ENCODE measurements at regions not wholly inside any gene's neighbourhood (a gene's known extent, or its start where the extent isn't known, plus 50 kb on each side); places are given as distances from the start of the nearest gene placed in this dataset.
"Not testable (repeated sequence)": the region's sequence is repeated elsewhere in the genome, so short reads cannot be mapped to it uniquely, and the experiment has no call there.

DNA sequence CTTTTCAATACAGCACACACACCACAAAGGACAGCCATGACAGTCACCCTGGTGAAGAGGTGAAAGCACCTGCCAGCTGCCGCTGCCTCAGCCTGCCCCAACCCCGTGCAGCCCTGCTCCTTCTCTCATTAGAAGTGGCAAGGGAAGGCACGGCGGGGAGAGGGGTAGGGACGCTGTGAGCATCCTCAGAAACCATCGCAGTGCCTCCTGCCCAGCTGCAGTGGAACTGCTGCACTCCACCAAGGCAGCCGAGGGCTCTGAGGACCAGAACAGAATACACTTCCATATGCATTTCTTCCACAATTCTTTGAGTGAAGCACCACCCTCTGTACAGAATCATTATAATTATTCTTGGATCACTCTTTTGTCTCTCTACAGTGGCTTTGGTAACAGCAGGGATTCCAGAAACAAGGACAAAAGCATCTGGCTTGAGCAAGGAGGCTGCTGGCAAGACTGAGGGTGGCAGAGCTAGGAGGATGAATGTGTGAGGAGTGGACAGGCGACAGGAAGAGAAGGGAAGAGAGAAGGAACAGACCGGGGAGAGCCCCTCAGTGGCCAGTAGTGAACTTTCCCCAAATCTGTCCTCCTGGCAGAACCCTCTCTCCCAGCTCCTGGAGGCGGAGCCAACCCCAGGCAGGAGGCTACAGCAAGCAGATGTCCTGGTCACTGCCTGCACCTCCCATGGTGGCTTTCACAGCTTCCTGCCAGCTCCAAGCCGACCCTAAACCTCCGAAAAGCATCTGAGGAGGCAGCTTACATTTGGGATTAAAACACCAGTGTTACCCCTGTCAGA lies 73.2 kb downstream of the MTNR1A start:
- no peak for DNase-seq (ENCODE audit: low spot score)

DNA sequence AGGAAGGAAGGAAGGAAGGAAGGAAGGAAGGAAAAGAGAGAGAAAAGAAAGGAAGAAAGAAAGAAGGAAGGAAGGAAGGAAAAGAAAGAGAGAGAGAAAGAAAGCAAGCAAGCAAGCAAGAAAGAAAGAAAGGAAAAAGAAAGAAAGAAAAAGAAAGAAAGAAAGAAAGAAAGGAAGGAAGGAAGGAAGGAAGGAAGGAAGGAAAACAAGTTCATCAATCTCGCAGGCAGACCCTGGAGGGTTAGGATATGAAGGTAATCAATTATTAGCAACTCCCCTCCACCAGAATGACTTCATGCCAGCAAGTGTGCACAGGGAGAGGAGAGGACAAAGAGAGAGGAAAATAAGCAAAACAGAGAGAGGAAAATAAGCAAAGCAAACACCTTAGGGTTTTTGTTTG lies 80.2 kb downstream of the MTNR1A start:
- no peak for DNase-seq (ENCODE audit: low spot score)

DNA sequence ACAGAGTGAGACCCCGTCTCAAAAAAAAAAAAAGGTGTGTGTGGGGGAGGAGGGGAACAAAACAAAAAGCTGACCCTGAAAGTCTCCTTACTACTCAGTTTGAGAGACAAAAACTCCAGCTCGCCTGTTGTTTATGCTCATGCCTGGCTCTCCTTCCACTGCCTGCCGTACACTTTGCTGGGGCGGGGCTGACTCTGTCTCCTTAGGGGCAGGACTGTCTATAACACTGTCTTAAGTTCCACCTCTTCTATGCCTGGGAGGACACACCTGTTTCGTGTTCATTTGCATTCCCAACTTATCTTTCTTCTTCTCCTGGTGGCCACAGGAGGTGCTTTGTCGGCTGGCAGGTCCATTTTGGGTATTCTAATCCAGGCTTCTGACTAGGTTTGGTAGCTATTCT lies 81.4 kb downstream of the MTNR1A start:
- DNase-seq (ENCODE audit: low spot score), result no peak

- DNase-seq (ENCODE audit: low spot score), result peak; percentile 41
Observed at GRCh38 chr4:186472948-186473347, 82.4 kb downstream of the MTNR1A start.

DNA sequence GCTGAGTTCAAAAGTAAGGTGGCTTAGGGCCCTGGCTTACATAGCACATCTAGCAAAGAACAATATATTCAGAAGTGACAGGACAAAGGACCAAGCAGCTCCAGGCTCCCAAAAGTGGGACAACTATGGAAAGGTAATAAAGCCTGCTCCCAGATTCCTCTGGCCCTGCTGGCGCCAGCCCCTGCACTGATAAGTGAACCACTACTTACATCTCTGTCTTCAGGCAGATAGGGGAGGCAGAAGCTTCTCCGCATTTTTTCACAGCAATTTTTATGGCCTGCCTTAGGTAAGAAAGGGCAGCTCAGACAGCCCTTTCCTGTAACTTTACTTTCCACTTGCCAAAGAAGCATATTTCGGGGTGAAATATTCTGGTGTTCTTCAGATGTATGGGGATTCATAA lies 83.9 kb downstream of the MTNR1A start:
- no peak for DNase-seq (ENCODE audit: low spot score)

DNA sequence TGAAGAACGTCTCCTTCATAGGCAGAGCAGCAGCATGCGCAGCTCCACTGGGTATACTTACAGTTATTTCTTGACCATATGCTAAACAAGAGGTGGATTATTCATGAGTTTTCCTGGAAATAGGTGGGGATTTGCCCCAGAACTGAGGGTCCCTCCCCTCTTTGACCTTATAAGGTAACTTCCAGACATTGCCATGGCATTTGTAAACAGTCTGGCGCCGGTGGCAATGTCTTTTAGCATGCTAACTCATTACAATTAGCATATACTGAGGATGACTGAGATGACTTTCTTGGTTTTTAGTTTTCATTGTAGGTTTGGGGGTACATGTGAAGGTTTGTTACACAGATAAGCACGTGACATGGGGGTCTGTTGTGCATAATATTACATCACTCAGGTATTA lies 97.3 kb downstream of the MTNR1A start:
- DNase-seq (ENCODE audit: low spot score), result no peak

- DNase-seq (ENCODE audit: low spot score), result no peak
Observed at GRCh38 chr4:186451982-186452381, 103.4 kb downstream of the MTNR1A start.

DNA sequence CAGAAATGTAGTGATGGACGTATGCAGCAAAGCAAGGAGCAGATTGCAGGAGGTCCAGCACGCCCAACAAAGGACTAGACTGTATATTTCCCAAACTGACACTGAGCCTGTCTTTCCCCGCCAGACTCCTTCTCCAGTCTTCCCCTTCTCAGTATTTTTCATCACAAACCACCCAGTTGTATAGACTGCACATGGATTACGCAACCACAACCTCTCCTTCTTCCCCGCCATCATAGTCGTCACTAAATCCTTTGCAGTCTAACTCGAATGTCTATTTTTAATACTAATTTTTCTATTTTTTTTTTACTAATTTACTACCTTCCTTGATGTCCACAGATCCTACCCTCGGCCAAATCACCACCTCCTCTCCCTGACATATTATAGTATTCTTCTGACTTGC lies 105.4 kb downstream of the MTNR1A start:
- no peak for DNase-seq (ENCODE audit: low spot score)

GRCh38 chr4:186445040-186445439 lies 110.3 kb downstream of the MTNR1A start:
- no peak for DNase-seq (ENCODE audit: low spot score)

DNA sequence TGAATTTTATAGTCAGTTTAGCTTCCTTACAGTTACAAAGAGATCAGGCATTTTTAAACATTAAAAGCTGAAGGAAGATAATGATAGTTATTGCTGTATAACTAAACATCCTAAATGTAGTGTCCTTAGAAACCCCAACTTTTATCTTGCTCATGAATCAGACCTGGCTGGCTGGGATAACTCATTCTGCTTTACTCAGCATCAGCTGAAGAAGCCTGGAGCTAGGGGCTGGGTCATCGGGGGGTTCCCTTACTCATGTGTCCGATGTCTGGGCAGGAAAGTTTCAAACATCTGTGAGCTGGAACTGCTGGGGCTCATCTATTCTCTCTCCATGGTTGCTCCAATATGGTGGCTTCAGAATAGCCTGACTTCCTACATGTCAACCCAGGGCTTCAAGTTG lies 113.9 kb downstream of the MTNR1A start:
- DNase-seq (ENCODE audit: low spot score), result no peak

- DNase-seq (ENCODE audit: low spot score), result no peak
Observed at GRCh38 chr4:186428481-186428880, 126.9 kb downstream of the MTNR1A start.

- DNase-seq (ENCODE audit: low spot score), result no peak
Observed at GRCh38 chr4:186424745-186425144, 130.6 kb downstream of the MTNR1A start.

DNA sequence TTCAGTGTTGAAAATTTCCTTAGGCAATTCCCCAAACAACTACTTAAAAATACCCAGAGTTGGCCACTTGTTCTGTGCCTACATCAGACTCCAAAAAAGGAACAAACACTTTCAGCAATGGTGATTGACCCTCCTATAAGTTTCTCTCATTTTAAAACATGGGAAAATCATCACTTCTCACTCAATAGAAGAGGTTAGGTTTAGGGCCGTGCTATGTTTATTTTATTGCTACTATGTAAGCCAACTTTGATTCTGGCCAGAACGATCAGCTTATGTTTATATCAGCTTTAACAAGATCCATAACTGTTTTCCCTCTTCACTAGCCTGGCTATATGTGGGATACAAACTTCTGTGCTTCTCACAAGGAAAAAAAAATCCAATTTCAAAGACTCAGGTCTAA lies 133.1 kb downstream of the MTNR1A start:
- no peak for DNase-seq (ENCODE audit: low spot score)

GRCh38 chr4:186416451-186417060 lies 138.8 kb downstream of the MTNR1A start:
- no peak for DNase-seq (ENCODE audit: low spot score)

GRCh38 chr4:186414390-186414789 lies 141.0 kb downstream of the MTNR1A start:
- no peak for DNase-seq (ENCODE audit: low spot score)

DNA sequence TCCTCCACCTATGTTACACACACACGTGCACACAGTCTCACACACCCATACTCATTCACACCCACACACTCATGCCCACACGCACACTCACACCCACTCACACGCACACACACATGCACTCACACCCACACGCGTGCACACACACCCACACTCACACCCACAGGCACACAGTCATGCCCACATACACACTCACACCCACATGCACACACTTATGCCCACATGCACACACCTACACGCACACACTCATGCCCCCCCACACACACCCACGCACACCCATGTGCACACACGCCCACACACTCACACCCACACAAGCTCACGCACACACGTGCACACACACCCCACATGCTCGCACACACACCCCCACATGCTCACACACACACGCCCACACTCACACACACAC lies 140.0 kb downstream of the F11 start:
- no peak for DNase-seq (ENCODE audit: low spot score)

GRCh38 chr4:186404562-186405134 lies 138.7 kb downstream of the F11 start:
- DNase-seq (ENCODE audit: low spot score), result no peak

- DNase-seq (ENCODE audit: low spot score), result peak; percentile 81
Observed at GRCh38 chr4:186400676-186401075, 134.7 kb downstream of the F11 start.

- no peak for DNase-seq (ENCODE audit: low spot score)
Observed at GRCh38 chr4:186392017-186392416, 126.0 kb downstream of the F11 start.

DNA sequence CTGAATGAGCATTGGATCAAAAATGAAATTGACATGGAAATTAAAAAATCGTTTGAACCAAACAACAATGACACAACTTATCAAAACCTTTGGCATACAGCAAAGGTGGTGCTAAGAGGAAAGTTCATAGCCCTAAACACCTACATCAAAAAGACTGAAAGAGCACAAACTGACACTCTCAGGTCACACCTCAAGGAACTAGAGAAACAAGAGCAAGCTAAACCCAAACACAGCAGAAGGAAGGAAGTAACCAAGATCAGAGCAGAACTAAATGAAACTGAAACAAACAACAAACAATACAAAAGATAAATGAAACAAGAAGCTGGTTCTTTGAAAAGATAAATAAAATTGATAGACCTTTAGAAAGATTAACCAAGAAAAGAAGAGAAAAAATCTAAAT lies 118.3 kb downstream of the F11 start:
- DNase-seq (ENCODE audit: low spot score), result not testable (repeated sequence)

DNA sequence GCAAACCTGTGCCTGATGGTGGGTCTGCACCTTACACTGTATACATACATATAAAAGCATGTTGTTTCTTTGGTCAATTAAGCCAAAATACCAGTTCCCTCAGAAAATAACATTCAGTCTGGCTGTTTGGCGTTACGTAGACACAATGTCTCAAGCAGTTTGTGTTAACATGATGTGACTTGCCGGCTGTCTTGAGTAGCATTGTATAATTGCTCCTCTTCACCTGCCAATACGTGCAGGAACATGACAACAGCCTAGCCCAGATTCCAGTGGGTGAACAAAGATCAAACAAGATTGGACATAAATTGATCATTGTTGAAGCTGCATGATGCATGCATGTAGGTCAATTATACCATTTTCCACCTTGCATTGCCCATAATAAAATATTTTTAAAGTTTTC lies 102.3 kb downstream of the F11 start:
- DNase-seq (ENCODE audit: low spot score), result no peak

- DNase-seq (ENCODE audit: low spot score), result no peak
Observed at GRCh38 chr4:186366326-186366725, 100.3 kb downstream of the F11 start.

- DNase-seq (ENCODE audit: low spot score), result not testable (repeated sequence)
Observed at GRCh38 chr4:186363038-186363437, 97.0 kb downstream of the F11 start.

GRCh38 chr4:186360551-186360950 lies 94.6 kb downstream of the F11 start:
- DNase-seq (ENCODE audit: low spot score), result no peak
